ENCODE measurements at regions not wholly inside any gene's neighbourhood (a gene's known extent, or its start where the extent isn't known, plus 50 kb on each side); places are given as distances from the start of the nearest gene placed in this dataset.

- no peak overlapping the region for H2AFZ ChIP-seq (ENCODE audit: low read length)
- H3K9me3 ChIP-seq (replicated peaks; ENCODE audit: insufficient read depth, low read length): no peaks in the 10 kb centered on the region
- no peaks in the 10 kb centered on the region for H3K79me2 ChIP-seq (ENCODE audit: low read length)
- DNase-seq: no peak
- H4K20me1 ChIP-seq (ENCODE audit: insufficient read depth, low read length): no peaks in the 10 kb centered on the region
- H3K36me3 ChIP-seq (replicated peaks; ENCODE audit: insufficient read depth, low read length): no peaks in the 10 kb centered on the region
- no peak overlapping the region for H3K9ac ChIP-seq (ENCODE audit: low read length)
- H3K27ac ChIP-seq (ENCODE audit: low read length): no peak overlapping the region
- H3K9me2 ChIP-seq (replicated peaks; ENCODE audit: insufficient read depth, low read length): no peaks in the 10 kb centered on the region
- no peaks in the 10 kb centered on the region for H3F3A ChIP-seq (ENCODE audit: insufficient read depth, low read length)
- no peak for TF ChIP-seq CTCF (IDR thresholded peaks at IDR 0.05; ENCODE audit: low read length)
- TF ChIP-seq EZH2phosphoT487 (IDR thresholded peaks at IDR 0.05; ENCODE audit: low read length): no peak
- no peak for TF ChIP-seq EZH2 (optimal IDR thresholded peaks at IDR 0.05; ENCODE audit: low read depth, low read length)
- H3K4me2 ChIP-seq (ENCODE audit: low read depth, low read length): no peak overlapping the region
- H3K27me3 ChIP-seq (replicated peaks; ENCODE audit: insufficient read depth, low read length): no peaks in the 10 kb centered on the region
- no peak overlapping the region for H3K4me3 ChIP-seq (ENCODE audit: low read length)
- no peaks in the 10 kb centered on the region for H3K4me1 ChIP-seq (ENCODE audit: low read length)
Observed at GRCh38 chr3:117261983-117262421, 552.4 kb downstream of the TUSC7 start.

GRCh38 chr3:117263270-117263669 is 553.7 kb downstream of the TUSC7 start:
- Histone ChIP-seq H3K4me3 (ENCODE audit: low read length) (no peak overlapping the region), H3K4me1 (ENCODE audit: low read length) (no peaks in the 10 kb centered on the region), H2AFZ (ENCODE audit: low read length) (no peak overlapping the region), H3K9me2 (replicated peaks; ENCODE audit: insufficient read depth, low read length) (no peaks in the 10 kb centered on the region), H3K27ac (ENCODE audit: low read length) (no peak overlapping the region), H3K4me2 (ENCODE audit: low read depth, low read length) (no peak overlapping the region), H3F3A (ENCODE audit: insufficient read depth, low read length) (no peaks in the 10 kb centered on the region), H3K79me2 (ENCODE audit: low read length) (no peaks in the 10 kb centered on the region), H3K27me3 (replicated peaks; ENCODE audit: insufficient read depth, low read length) (no peaks in the 10 kb centered on the region), H3K9me3 (replicated peaks; ENCODE audit: insufficient read depth, low read length) (no peaks in the 10 kb centered on the region), H4K20me1 (ENCODE audit: insufficient read depth, low read length) (no peaks in the 10 kb centered on the region), H3K9ac (ENCODE audit: low read length) (no peak overlapping the region), H3K36me3 (replicated peaks; ENCODE audit: insufficient read depth, low read length) (no peaks in the 10 kb centered on the region)
- TF ChIP-seq EZH2 (optimal IDR thresholded peaks at IDR 0.05; ENCODE audit: low read depth, low read length) (no peak), CTCF (IDR thresholded peaks at IDR 0.05; ENCODE audit: low read length) (no peak), EZH2phosphoT487 (IDR thresholded peaks at IDR 0.05; ENCODE audit: low read length) (no peak)
- DNase-seq: no peak

- no peaks in the 10 kb centered on the region for H3K79me2 ChIP-seq (ENCODE audit: low read length)
- H3K27me3 ChIP-seq (replicated peaks; ENCODE audit: insufficient read depth, low read length): no peaks in the 10 kb centered on the region
- H3K9me3 ChIP-seq (replicated peaks; ENCODE audit: insufficient read depth, low read length): no peaks in the 10 kb centered on the region
- no peak for DNase-seq
- no peak overlapping the region for H3K4me2 ChIP-seq (ENCODE audit: low read depth, low read length)
- H3K9ac ChIP-seq (ENCODE audit: low read length): no peak overlapping the region
- no peak for TF ChIP-seq EZH2 (optimal IDR thresholded peaks at IDR 0.05; ENCODE audit: low read depth, low read length)
- TF ChIP-seq EZH2phosphoT487 (IDR thresholded peaks at IDR 0.05; ENCODE audit: low read length): no peak
- TF ChIP-seq CTCF (IDR thresholded peaks at IDR 0.05; ENCODE audit: low read length): no peak
- no peaks in the 10 kb centered on the region for H3F3A ChIP-seq (ENCODE audit: insufficient read depth, low read length)
- H4K20me1 ChIP-seq (ENCODE audit: insufficient read depth, low read length): no peaks in the 10 kb centered on the region
- H3K4me1 ChIP-seq (ENCODE audit: low read length): no peaks in the 10 kb centered on the region
- no peaks in the 10 kb centered on the region for H3K36me3 ChIP-seq (replicated peaks; ENCODE audit: insufficient read depth, low read length)
- H3K4me3 ChIP-seq (ENCODE audit: low read length): no peak overlapping the region
- H3K9me2 ChIP-seq (replicated peaks; ENCODE audit: insufficient read depth, low read length): no peaks in the 10 kb centered on the region
- H2AFZ ChIP-seq (ENCODE audit: low read length): no peak overlapping the region
- H3K27ac ChIP-seq (ENCODE audit: low read length): no peak overlapping the region
Observed at GRCh38 chr3:117263745-117264144, 554.2 kb downstream of the TUSC7 start.

All from MM.1S (cell line).